ENCODE measurements at regions not wholly inside any gene's neighbourhood (a gene's known extent, or its start where the extent isn't known, plus 50 kb on each side); places are given as distances from the start of the nearest gene placed in this dataset.
"Not testable (repeated sequence)": the region's sequence is repeated elsewhere in the genome, so short reads cannot be mapped to it uniquely, and the experiment has no call there.

DNA sequence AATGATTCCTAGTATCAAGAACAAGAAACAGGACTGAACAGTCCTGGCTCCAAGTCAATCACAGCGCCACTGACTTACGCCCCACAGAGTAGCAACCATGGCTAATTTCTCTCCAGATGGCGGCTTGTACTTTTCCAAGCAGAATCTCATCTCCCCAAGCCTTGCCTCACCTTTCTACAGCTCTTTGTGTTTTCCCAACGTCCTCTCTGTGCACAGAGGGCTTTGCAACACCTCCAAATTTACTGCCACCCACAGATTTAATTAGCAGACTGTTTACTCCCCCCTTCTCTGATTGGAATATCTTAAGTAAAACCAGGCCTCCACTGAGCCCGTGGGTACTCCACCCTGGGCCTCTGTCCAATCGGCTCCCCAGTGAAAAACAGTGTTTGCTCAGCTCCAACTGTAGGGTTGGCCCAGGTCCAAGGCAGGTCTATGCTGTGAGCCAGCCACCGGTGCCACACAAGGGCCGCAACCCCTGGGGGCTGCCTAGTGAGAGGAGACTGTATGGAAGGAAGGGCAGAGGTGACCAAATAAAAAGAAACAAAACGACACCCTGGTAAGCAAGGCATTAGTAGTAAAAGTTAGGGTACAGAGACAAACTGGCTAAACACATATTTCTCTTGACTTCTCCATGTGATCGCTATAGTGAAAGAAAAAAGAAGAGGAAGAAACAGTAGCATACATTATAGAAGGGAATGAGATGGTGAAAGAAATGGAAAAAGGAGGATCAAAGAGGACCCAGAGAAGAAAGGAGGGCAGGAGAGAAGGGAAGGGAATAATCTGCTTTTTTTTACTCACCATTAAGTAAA is 128.4 kb upstream of the SOD1 start:
- peak; percentile 97 for DNase-seq

GRCh38 chr21:31530364-31530763 is 129.1 kb upstream of the SOD1 start:
- DNase-seq = no peak

DNA sequence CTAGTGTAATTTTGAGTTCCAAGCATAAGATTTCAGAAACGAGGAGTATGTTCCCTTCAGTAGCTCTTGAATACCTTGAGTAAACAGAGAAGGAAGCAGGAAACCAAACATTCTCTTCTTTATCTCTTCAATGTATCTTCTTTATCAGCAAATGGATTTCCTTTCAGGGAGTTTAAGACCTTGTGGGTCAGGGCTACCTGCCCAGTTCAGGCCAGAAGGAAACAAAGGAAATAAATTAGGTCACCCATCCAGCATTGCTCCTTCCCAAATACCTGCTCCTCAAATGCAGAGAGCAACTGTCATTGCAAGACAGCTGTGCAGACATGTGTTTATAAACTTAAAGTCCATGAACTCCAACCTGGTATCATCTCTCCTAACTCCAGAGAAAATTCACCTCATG is 130.1 kb upstream of the SOD1 start:
- DNase-seq = no peak

DNA sequence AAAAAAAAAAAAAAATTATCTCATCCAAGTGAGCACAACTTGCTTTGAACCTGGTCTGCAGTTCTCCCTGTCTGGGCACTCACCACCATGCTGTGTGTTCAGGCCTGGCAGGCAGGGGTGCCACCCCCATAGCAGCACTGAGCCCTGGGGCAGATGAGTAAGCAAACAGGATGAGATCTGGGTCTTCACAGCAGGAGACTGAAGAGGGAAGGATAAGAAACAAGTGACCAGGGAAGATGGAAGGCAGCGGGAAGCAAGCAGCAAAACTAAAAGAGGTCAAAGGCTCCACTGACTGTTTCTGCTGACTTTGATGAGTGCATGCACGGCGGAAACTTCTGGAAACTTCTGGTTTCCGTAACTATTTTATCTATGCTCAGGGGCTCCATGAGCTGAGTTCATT is 133.5 kb upstream of the SOD1 start:
- no peak for DNase-seq

DNA sequence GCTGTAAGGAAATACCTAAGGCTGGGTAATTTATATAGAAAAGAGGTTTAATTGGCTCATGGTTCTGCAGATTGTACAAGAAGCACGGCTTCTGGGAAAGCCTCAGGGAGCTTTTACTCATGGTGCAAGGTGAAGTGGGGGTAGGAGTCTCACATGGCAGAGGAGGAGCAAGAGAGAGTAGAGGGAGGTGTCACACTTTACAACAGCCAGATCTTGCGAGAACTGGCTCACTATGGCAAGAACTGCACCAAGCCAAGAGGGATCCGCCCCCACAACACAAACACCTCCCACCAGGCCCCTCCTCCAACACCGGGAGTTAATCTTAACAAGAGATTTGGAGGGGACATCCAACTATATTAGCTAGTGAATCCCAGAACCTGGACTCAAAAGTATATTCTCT is 135.4 kb upstream of the SOD1 start:
- DNase-seq = no peak

GRCh38 chr21:31521515-31521914 is 138.0 kb upstream of the SOD1 start:
- DNase-seq = no peak

GRCh38 chr21:31520561-31521098 is 138.9 kb upstream of the SOD1 start:
- no peak for DNase-seq

GRCh38 chr21:31518580-31518979 is 140.9 kb upstream of the SOD1 start:
- DNase-seq = no peak

- DNase-seq = no peak
These were observed 141.7 kb upstream of the SOD1 start for GRCh38 chr21:31517664-31518414.

DNA sequence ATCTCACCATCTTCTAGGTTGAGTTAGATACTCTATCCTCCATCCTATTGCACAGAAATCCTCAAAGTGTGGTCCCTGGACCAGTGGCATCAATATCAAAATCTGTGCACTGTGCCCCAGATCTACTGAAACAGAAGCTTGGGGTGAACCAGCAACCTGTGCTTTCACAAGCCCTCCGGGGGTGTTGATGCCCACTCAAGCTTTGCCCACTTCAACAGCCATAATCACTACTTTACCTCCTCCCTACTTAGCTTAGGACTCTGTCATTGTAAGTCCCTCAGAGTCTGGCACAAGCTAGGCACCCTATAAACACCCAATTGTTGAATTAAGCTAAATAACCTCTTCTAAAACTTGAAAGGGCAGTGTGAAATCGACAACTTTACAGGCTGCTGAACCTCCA is 144.2 kb upstream of the SOD1 start:
- no peak for DNase-seq

- no peak for DNase-seq
These were observed 144.9 kb upstream of the SOD1 start for GRCh38 chr21:31514598-31514997.

DNA sequence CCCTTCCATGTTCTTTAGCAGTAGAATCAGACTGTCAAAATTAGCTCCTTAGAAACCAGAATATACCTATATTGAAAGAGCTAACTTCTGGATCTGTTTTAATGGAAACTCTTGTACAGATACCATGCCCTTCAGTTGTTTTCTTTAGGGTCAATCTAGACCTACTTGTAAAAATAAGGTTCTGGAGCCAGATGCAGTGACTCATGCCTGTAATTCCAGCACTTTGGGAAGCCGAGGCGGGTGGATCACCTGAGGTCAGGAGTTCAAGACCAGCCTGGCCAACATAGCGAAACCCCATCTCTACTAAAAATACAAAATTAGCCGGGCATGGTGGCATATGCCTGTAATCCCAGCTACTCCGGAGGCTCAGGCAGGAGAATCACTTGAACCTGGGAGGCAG is 146.0 kb upstream of the SOD1 start:
- not testable (repeated sequence) for DNase-seq

DNA sequence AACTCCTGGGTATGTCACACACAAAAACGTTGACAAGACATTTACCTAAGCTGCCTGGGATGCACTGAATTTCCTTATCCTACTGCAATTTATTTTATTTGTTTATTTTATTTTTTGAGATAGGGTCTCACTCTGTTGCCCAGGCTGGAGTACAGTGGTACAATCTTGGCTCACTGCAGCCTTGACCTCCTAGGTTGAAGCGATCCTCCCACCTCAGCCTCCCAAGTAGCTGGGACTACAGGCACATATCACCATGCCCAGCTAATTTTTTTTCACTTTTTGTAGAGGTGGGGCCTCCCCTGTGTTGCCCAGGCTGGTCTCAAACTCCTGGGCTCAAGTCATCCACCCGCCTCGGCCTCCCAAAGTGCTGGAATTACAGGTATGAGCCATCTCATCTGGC is 147.5 kb upstream of the SOD1 start:
- not testable (repeated sequence) for DNase-seq

DNA sequence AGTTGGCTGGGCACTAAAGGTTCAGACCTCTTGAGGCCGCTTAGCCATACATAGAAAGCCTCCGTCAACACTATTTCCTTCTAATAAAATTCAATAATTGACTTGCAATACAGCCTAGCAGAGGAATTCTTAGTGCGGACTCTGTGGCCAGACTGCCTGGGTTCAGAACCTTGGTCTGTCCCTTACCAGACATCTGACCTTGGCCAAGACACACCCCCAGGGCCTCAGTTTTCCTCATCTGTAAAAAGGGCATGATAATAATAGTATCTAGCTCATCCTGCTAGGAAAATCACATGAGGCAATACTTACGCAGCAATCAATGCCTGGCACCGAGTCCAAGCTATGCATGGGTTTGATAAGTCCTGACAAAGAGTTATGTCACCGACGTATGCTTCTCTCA is 148.2 kb upstream of the SOD1 start:
- no peak for DNase-seq

DNA sequence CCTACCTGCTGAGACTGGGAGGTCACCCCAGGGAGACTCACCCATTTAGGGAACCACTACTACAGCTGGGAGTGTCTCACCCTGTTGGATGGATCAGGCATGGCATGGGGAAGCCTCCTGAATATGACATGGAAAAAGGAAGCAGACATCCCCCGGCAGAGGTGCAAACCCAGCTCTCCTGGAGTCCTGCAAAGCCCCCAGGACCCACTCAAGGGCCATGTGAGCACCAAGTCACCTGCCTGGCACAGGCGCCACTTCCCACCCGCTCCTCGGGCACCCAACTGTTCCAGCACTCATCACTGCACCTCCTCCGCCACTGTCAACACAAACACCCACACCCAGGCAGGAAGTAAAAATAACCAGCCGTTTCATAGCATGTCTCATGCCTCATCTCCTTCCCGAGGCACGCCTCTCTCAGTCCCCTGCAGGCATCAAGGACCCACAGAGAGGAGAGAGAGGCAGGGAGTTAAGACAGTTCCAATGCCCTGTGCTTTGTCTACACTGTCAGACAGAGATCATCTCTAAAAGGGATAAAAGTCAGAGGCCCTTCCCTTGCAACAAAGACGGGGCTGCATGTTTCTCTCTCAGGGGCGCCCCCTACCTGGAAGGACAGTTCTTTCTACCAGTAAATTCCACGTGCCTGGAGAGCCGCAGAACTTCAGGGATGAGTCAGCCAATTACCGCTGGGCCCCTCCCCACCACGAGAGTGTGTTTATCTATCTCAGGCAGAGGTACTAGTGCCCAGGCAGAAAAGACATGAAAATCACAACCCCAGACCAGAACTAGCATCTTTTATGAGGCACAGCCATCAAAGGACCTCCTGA is 150.1 kb upstream of the SOD1 start:
- DNase-seq = no peak

GRCh38 chr21:31505975-31506374 is 153.5 kb upstream of the SOD1 start:
- DNase-seq = no peak

- DNase-seq = no peak
These were observed 155.6 kb upstream of the SOD1 start for GRCh38 chr21:31503939-31504338.

DNA sequence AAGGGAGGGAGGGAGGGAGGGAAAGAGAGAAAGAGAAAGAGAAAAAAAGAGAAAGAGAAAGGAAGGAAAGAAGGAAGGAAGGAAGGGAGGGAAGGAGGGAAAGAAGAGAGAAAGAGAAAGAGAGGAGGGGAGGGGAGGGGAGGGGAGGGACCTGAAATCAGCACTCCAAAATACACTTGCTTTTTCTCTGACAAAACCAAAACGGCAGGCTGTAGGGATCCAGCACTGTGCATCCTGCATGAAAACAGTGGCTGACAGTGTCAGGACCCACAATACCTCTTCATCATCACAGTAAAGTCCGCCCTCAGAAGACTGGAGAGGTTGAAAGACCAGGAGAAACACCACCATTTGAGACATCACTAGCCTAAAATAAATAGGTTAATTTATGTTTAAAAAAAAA is 156.0 kb upstream of the SOD1 start:
- DNase-seq = no peak

DNA sequence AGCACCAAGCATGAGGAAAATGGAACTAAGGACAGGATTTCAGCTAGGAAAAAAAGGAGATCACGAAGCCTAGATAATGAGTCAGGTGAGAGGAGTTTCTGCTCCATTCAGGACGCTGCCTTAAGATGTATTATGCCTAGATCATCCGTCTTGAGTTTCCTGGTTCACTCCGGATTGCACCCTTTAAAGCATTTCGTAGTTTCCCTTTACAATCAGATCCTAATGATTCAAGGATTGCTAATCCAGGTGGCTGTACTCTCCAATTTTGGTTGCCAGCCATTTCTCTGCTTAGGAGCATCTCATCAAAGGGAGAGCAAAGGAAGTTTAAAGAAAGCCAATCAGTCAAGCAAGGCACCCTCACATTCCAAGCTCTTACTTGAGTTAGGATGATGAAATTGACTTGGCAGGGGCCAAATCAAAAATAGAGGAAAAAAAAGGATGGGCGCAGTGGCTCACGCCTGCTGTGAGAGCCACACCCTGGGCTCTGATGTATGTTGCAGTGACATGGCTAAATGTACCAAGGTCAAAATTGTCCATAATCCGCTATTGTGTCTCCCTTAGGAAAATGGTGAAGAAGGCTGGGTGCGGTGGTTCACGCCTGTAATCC is 156.9 kb upstream of the SOD1 start:
- DNase-seq = no peak

DNA sequence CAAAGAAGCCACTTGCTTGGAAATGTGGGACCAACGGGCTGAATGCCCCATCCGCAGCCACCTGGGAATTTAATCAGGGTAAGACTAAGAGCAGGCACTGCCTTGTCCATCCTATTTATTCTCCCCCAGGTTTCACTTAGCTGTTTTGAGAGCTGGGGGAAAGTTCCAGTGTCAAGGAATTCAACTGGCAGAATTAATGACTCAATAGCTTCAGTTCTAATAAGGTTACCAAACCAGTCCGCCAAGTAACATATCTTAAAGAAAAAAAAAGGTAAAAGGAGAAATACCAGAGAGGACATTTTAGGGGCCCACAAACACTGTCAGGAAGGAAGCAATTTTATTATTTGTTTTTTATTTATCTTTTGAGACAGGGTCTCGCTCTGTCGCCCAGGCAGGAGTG is 157.6 kb upstream of the SOD1 start:
- DNase-seq = no peak

DNA sequence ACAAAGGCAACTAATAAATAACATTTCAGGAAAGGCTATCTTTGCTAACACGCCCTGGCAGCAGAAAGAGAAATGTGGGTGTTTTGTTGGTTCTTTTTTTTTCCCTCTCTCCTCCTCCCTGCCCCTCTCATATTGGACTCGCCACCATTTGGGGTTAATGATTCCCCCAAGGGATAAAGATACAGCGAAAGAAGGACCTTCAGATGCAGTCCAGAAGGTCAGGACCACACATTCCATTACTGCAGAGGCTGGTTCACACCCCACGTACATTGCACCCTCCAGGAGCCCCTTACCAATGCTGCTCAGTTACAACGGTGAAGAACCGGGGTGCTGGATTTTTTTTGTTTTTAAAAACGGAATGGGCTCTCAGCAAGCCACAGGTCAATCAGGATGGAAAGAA is 156.9 kb upstream of the TIAM1 start:
- no peak for DNase-seq

- DNase-seq = no peak
These were observed 156.0 kb upstream of the TIAM1 start for GRCh38 chr21:31500071-31500470.

DNA sequence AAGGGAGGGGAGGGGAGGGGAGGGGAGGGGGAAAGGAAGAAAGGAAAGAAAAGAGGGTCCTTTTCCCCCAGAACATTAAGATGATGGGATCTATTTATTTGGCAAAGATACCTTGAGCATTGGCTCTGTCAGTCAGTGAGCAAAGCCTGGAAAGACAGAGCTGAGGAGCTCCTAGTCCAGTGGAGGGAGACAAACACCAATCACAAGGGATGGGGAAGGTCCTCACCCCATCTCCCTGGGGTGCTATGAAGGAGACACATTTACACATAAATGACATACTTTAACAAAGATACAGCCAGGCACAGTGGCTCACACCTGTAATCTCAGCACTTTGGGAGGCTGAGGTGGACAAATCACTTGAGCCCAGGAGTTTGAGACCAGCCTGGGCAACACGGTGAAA is 154.9 kb upstream of the TIAM1 start:
- no peak for DNase-seq
